ENCODE measurements at regions not wholly inside any gene's neighbourhood (a gene's known extent, or its start where the extent isn't known, plus 50 kb on each side); places are given as distances from the start of the nearest gene placed in this dataset.

DNA sequence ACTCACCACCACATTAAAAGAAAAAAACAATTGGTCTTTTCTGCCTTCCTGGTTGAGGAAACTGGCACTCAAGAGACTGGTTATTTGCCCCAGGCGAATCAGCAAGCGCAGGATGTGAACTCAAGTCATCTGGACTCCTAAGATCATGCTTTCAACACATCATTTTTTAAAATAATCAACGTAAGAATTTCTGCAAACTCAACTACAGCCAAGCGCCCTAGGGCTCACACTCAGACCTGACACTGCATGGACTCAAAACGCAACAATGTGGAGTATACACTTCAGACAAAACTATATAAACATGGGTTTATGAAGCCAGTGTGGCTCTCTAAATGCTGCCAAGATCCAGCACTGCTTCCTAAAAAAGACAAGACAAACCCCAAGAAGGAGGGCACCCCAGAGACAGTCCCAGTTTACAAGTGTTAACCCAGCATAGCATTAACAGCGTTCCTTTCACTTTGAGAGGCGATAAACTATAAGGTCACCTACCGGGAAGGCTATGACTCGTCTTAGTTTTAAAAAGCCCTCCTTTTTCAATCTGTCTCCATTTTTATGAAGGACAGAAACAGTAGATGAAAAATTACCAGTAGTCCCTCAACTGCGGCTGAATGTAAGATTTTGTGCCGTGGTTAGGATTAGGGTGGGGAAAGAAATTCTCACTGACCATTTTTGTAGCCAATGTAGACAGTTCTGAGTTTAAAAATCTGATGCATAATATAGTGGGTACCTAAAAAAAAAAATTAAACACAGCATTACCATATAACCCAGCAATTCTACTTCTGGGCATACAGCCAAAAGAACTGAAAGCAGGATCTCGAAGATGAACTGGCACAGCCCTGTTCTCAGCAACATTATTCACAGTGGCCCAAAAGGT lies 54.8 kb downstream of the SIPA1L2 start:
- H3K4me2 ChIP-seq (ENCODE audit: low read length) = no peak overlapping the region
- H3K9me3 ChIP-seq (ENCODE audit: control insufficient read depth, insufficient read depth, low read length) = no peaks in the 10 kb centered on the region
- no peak overlapping the region for H3K4me3 ChIP-seq (ENCODE audit: low read length)
- no peaks in the 10 kb centered on the region for H3K9me2 ChIP-seq (replicated peaks; ENCODE audit: control insufficient read depth, low read length)
- H3K36me3 ChIP-seq (ENCODE audit: control insufficient read depth, low read length) = no peaks in the 10 kb centered on the region
- no peaks in the 10 kb centered on the region for H3K27me3 ChIP-seq (ENCODE audit: control insufficient read depth, low read length)
- TF ChIP-seq EZH2phosphoT487 (IDR thresholded peaks at IDR 0.05; ENCODE audit: borderline replicate concordance, low read length) = no peak
- TF ChIP-seq, protein P1, sequence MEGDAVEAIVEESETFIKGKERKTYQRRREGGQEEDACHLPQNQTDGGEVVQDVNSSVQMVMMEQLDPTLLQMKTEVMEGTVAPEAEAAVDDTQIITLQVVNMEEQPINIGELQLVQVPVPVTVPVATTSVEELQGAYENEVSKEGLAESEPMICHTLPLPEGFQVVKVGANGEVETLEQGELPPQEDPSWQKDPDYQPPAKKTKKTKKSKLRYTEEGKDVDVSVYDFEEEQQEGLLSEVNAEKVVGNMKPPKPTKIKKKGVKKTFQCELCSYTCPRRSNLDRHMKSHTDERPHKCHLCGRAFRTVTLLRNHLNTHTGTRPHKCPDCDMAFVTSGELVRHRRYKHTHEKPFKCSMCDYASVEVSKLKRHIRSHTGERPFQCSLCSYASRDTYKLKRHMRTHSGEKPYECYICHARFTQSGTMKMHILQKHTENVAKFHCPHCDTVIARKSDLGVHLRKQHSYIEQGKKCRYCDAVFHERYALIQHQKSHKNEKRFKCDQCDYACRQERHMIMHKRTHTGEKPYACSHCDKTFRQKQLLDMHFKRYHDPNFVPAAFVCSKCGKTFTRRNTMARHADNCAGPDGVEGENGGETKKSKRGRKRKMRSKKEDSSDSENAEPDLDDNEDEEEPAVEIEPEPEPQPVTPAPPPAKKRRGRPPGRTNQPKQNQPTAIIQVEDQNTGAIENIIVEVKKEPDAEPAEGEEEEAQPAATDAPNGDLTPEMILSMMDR (IDR thresholded peaks at IDR 0.05; ENCODE audit: low read depth, low read length, poor library complexity, severe bottlenecking) = no peak
- no peaks in the 10 kb centered on the region for H3K79me2 ChIP-seq (ENCODE audit: control insufficient read depth, low read length)
- H3K27ac ChIP-seq (ENCODE audit: low read depth, low read length) = no peak overlapping the region
- no peaks in the 10 kb centered on the region for H4K20me1 ChIP-seq (ENCODE audit: control insufficient read depth, insufficient read depth, low read depth, low read length)
- H3F3A ChIP-seq (ENCODE audit: control insufficient read depth, insufficient read depth) = no peaks in the 10 kb centered on the region
- no peaks in the 10 kb centered on the region for H3K4me1 ChIP-seq (ENCODE audit: control insufficient read depth, low read length)

DNA sequence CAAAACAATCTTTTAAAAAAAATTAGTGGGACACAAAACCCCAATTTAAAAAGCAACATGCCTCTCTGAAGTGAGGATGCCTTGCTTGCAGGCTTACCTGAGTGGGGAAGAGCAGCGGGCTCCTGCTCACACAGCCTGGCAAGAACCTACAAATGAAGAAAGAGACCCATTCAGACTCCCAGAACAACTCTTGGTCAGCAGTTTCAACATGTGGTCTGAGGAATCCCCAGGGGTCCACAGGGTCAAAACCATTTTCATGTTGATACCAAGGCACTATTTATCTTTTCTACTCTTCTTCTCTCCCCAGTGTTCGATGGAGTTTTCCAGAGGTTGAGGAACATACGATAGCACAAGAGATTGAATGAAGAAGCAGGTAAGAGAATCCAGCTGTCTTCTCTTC lies 55.9 kb downstream of the SIPA1L2 start:
- H3K27me3 ChIP-seq (ENCODE audit: control insufficient read depth, low read length) = no peaks in the 10 kb centered on the region
- TF ChIP-seq, protein P1 (IDR thresholded peaks at IDR 0.05; ENCODE audit: low read depth, low read length, poor library complexity, severe bottlenecking) = no peak
- no peak for TF ChIP-seq EZH2phosphoT487 (IDR thresholded peaks at IDR 0.05; ENCODE audit: borderline replicate concordance, low read length)
- H3K4me1 ChIP-seq (ENCODE audit: control insufficient read depth, low read length) = no peaks in the 10 kb centered on the region
- no peaks in the 10 kb centered on the region for H3K9me2 ChIP-seq (replicated peaks; ENCODE audit: control insufficient read depth, low read length)
- no peak overlapping the region for H3K4me3 ChIP-seq (ENCODE audit: low read length)
- no peaks in the 10 kb centered on the region for H3K79me2 ChIP-seq (ENCODE audit: control insufficient read depth, low read length)
- no peak overlapping the region for H3K27ac ChIP-seq (ENCODE audit: low read depth, low read length)
- H3K36me3 ChIP-seq (ENCODE audit: control insufficient read depth, low read length) = no peaks in the 10 kb centered on the region
- no peaks in the 10 kb centered on the region for H4K20me1 ChIP-seq (ENCODE audit: control insufficient read depth, insufficient read depth, low read depth, low read length)
- no peaks in the 10 kb centered on the region for H3K9me3 ChIP-seq (ENCODE audit: control insufficient read depth, insufficient read depth, low read length)
- H3K4me2 ChIP-seq (ENCODE audit: low read length) = no peak overlapping the region
- H3F3A ChIP-seq (ENCODE audit: control insufficient read depth, insufficient read depth) = no peaks in the 10 kb centered on the region

DNA sequence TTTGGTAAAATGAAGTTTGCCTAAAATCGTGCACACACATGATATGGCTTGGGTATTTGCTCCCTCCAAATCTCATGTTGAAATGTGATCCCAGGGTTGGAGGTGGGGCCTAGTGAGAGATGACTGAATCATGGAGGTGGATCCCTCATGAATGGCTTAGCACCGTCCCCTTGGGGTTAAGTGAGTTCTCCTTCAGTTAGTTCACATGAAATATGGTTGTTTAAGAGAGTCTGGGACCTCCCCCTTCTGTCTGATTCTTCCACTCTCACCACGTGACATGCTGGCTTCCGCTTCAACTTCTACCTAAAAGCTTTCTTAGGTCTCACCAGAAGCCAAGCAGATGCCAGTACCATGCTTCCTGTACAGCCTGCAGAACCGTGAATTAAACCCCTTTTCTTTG lies 58.4 kb downstream of the SIPA1L2 start:
- H3K4me1 ChIP-seq (ENCODE audit: control insufficient read depth, low read length) = no peaks in the 10 kb centered on the region
- no peaks in the 10 kb centered on the region for H3K36me3 ChIP-seq (ENCODE audit: control insufficient read depth, low read length)
- H3K27me3 ChIP-seq (ENCODE audit: control insufficient read depth, low read length) = no peaks in the 10 kb centered on the region
- no peak overlapping the region for H3K27ac ChIP-seq (ENCODE audit: low read depth, low read length)
- no peak overlapping the region for H3K4me2 ChIP-seq (ENCODE audit: low read length)
- TF ChIP-seq, protein P1 (IDR thresholded peaks at IDR 0.05; ENCODE audit: low read depth, low read length, poor library complexity, severe bottlenecking) = no peak
- no peak for TF ChIP-seq EZH2phosphoT487 (IDR thresholded peaks at IDR 0.05; ENCODE audit: borderline replicate concordance, low read length)
- H3K9me3 ChIP-seq (ENCODE audit: control insufficient read depth, insufficient read depth, low read length) = no peaks in the 10 kb centered on the region
- no peaks in the 10 kb centered on the region for H3F3A ChIP-seq (ENCODE audit: control insufficient read depth, insufficient read depth)
- H3K79me2 ChIP-seq (ENCODE audit: control insufficient read depth, low read length) = no peaks in the 10 kb centered on the region
- no peaks in the 10 kb centered on the region for H4K20me1 ChIP-seq (ENCODE audit: control insufficient read depth, insufficient read depth, low read depth, low read length)
- no peak overlapping the region for H3K4me3 ChIP-seq (ENCODE audit: low read length)
- no peaks in the 10 kb centered on the region for H3K9me2 ChIP-seq (replicated peaks; ENCODE audit: control insufficient read depth, low read length)

All from DOHH2 (cell line).